Muscle of back (tissue), 3 donors: ENCODE measurements at regions not wholly inside any gene's neighbourhood (a gene's known extent, or its start where the extent isn't known, plus 50 kb on each side); places are given as distances from the start of the nearest gene placed in this dataset.

Experiments
- DNase-seq, 3 donors: peaks; one replicate each; pipeline versions ENCODE4 v3.0.0 to v3.0.0-alpha.2; 2013

- peak in 1 of 3 donors; percentile 80 for DNase-seq
Observed at GRCh38 chr1:240031009-240031408, 60.7 kb upstream of the FMN2 start.

GRCh38 chr1:240031414-240031813 is 60.3 kb upstream of the FMN2 start:
- peak in 1 of 3 donors; percentile 14 for DNase-seq

DNA sequence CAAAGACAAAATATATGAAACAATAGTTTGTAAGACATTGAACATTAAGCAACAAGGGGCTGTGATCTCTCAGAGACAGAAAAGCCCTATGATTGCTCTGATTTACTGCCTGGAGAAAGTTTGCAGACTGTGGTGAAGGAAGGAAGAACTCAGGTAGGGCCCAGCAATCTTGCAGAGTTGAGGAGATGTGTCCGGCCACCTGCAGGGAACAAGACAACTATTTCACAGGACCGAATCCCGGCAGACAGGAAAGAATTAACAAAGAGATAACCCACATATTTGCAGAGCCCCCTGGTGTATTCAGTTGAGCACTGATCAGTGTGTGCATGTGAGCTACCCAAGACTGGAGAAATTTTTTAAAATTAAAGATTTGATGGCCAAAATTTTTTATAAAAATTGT is 58.3 kb upstream of the FMN2 start:
- no peak for DNase-seq

GRCh38 chr1:240036526-240036925 is 55.2 kb upstream of the FMN2 start:
- DNase-seq, result no peak
